ENCODE measurements at regions not wholly inside any gene's neighbourhood (a gene's known extent, or its start where the extent isn't known, plus 50 kb on each side); places are given as distances from the start of the nearest gene placed in this dataset.

GRCh38 chr11:122423273-122423672 lies 232.2 kb upstream of the UBASH3B start:
- BruUV-seq (replicated peaks): no TSS peak
- no peaks in the 10 kb centered on the region for H3K27me3 ChIP-seq (ENCODE audit: control insufficient read depth in 2 of 2, insufficient read depth in 2 of 2, low read length in 2 of 2)
- no peaks in the 10 kb centered on the region for H4K20me1 ChIP-seq (replicated peaks; ENCODE audit: control insufficient read depth, insufficient read depth, low read length)
- no peak overlapping the region for H3K4me3 ChIP-seq
- DNase-seq (ENCODE audit: extremely low read depth in 1 of 4, low spot score in 3 of 4) (no peak), ATAC-seq (no peak), FAIRE-seq (no peak)
- H3K9me1 ChIP-seq (ENCODE audit: control insufficient read depth, insufficient read depth, low read length): no peaks in the 10 kb centered on the region
- ChIA-PET CTCF (ENCODE audit: low intra/inter-chr PET ratio) (no interaction called here), POLR2A (no interaction called here)
- H3K4me1 ChIP-seq (replicated peaks in 1 of 2; ENCODE audit: control insufficient read depth in 2 of 2, insufficient read depth in 2 of 2, low read length in 2 of 2): no peaks in the 10 kb centered on the region
- WGBS (ENCODE audit: insufficient coverage, low coverage, missing lambda C conversion rate): 0% methylated on average over 1 of the region's 1 CpG
- in situ Hi-C loops (cut with MboI) (no loop called here), intact Hi-C loops (cut with micrococcal nuclease) (no loop called here)
- no peaks in the 10 kb centered on the region for H3K36me3 ChIP-seq (ENCODE audit: control insufficient read depth, insufficient read depth, low read length)
- no peak overlapping the region for H2AFZ ChIP-seq (ENCODE audit: low read depth, low read length)
- no peak overlapping the region for H3K27ac ChIP-seq (ENCODE audit: extremely low read depth, low read depth, low read length)
- H3K4me2 ChIP-seq (ENCODE audit: insufficient read depth, low read length): no peak overlapping the region
- 0 out of 2 replicates have a peak, but pooled peaks cover 2% of the 10 kb centered on the region for H3K9me3 ChIP-seq (replicated peaks; ENCODE audit: control insufficient read depth, insufficient read depth, low read depth, low read length)
- H3K9ac ChIP-seq (ENCODE audit: insufficient read depth in 1 of 2, low read depth in 2 of 2, low read length in 2 of 2): no peak overlapping the region
- H3K79me2 ChIP-seq (ENCODE audit: control insufficient read depth, insufficient read depth, low read length): no peaks in the 10 kb centered on the region
- TF ChIP-seq ZNF263 (CRISPR knock-in tag; IDR thresholded peaks at IDR 0.05; ENCODE audit: borderline replicate concordance) (no peak), MLX (CRISPR knock-in tag; conservative IDR thresholded peaks at IDR 0.05) (no peak), ZSCAN29 (IDR thresholded peaks at IDR 0.05) (no peak), STAG1 (CRISPR knock-in tag; IDR thresholded peaks at IDR 0.05; ENCODE audit: borderline replicate concordance) (no peak), TBP (optimal IDR thresholded peaks at IDR 0.05; ENCODE audit: low read depth, low read length) (no peak), MXI1 (IDR thresholded peaks at IDR 0.05; ENCODE audit: low read depth, low read length) (no peak), RBM14 (IDR thresholded peaks at IDR 0.05; ENCODE audit: borderline replicate concordance, insufficient read depth, low read depth, low read length) (no peak), ZNF639 (CRISPR knock-in tag; conservative IDR thresholded peaks at IDR 0.05 in 1 of 2, IDR thresholded peaks at IDR 0.05 in 1 of 2) (no peak)
- TF ChIP-seq, protein P1, sequence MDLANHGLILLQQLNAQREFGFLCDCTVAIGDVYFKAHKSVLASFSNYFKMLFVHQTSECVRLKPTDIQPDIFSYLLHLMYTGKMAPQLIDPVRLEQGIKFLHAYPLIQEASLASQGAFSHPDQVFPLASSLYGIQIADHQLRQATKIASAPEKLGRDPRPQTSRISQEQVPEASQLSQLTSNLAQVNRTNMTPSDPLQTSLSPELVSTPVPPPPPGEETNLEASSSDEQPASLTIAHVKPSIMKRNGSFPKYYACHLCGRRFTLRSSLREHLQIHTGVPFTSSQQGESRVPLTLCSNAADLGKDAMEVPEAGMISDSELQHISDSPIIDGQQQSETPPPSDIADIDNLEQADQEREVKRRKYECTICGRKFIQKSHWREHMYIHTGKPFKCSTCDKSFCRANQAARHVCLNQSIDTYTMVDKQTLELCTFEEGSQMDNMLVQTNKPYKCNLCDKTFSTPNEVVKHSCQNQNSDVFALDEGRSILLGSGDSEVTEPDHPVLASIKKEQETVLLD (IDR thresholded peaks at IDR 0.05): no peak
- TF ChIP-seq, protein P2, sequence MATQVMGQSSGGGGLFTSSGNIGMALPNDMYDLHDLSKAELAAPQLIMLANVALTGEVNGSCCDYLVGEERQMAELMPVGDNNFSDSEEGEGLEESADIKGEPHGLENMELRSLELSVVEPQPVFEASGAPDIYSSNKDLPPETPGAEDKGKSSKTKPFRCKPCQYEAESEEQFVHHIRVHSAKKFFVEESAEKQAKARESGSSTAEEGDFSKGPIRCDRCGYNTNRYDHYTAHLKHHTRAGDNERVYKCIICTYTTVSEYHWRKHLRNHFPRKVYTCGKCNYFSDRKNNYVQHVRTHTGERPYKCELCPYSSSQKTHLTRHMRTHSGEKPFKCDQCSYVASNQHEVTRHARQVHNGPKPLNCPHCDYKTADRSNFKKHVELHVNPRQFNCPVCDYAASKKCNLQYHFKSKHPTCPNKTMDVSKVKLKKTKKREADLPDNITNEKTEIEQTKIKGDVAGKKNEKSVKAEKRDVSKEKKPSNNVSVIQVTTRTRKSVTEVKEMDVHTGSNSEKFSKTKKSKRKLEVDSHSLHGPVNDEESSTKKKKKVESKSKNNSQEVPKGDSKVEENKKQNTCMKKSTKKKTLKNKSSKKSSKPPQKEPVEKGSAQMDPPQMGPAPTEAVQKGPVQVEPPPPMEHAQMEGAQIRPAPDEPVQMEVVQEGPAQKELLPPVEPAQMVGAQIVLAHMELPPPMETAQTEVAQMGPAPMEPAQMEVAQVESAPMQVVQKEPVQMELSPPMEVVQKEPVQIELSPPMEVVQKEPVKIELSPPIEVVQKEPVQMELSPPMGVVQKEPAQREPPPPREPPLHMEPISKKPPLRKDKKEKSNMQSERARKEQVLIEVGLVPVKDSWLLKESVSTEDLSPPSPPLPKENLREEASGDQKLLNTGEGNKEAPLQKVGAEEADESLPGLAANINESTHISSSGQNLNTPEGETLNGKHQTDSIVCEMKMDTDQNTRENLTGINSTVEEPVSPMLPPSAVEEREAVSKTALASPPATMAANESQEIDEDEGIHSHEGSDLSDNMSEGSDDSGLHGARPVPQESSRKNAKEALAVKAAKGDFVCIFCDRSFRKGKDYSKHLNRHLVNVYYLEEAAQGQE (IDR thresholded peaks at IDR 0.05; ENCODE audit: borderline replicate concordance): no peak
- TF ChIP-seq, protein P2 (CRISPR knock-in tag; IDR thresholded peaks at IDR 0.05; ENCODE audit: low read depth): no peak

Data from K562 (cell line).